GM12865 (cell line): ENCODE measurements at regions not wholly inside any gene's neighbourhood (a gene's known extent, or its start where the extent isn't known, plus 50 kb on each side); places are given as distances from the start of the nearest gene placed in this dataset.

Experiments used
- DNase-seq: peaks from one replicate; pipeline ENCODE4 v3.0.0; 2010; ENCODE audit warnings: low read depth
- H3K4me3 ChIP-seq: 2 replicates; pipeline ENCODE4 v1.5.1; 2011; ENCODE audit warnings: mild to moderate bottlenecking, low read depth, low read length, control low read depth
- CTCF ChIP-seq: IDR thresholded peaks from 2 replicates; pipeline ENCODE4 v1.5.1; 2011; ENCODE audit warnings: low read length, control low read depth, low read depth, inconsistent platforms; ENCODE audit not compliant: insufficient read depth; ENCODE audit errors: missing control alignments

GRCh38 chr10:10118131-10118530 lies 899.5 kb upstream of the CELF2 start:
- no peak for DNase-seq
- no peak overlapping the region for H3K4me3 ChIP-seq
- no peak for TF ChIP-seq CTCF

GRCh38 chr10:10120671-10121070 lies 897.0 kb upstream of the CELF2 start:
- H3K4me3 ChIP-seq, result no peak overlapping the region
- TF ChIP-seq CTCF, result no peak
- DNase-seq, result no peak

- DNase-seq, result no peak
- H3K4me3 ChIP-seq, result no peak overlapping the region
- TF ChIP-seq CTCF, result no peak
Measured at GRCh38 chr10:10125676-10126075, 892.0 kb upstream of the CELF2 start.

GRCh38 chr10:10126218-10126617 lies 891.5 kb upstream of the CELF2 start:
- H3K4me3 ChIP-seq, result no peak overlapping the region
- no peak for DNase-seq
- TF ChIP-seq CTCF, result no peak

- no peak overlapping the region for H3K4me3 ChIP-seq
Measured at GRCh38 chr10:10128387-10128786, 889.3 kb upstream of the CELF2 start.

GRCh38 chr10:10130686-10131085 lies 887.0 kb upstream of the CELF2 start:
- no peak overlapping the region for H3K4me3 ChIP-seq
- DNase-seq, result no peak
- no peak for TF ChIP-seq CTCF

More at GRCh38 chr10:10128387-10128786, 889.3 kb upstream of the CELF2 start:
- DNase-seq, result no peak
- no peak for TF ChIP-seq CTCF

- no peak overlapping the region for H3K4me3 ChIP-seq
- no peak for DNase-seq
- TF ChIP-seq CTCF, result no peak
Measured at GRCh38 chr10:10132009-10132408, 885.7 kb upstream of the CELF2 start.
